ENCODE measurements at regions not wholly inside any gene's neighbourhood (a gene's known extent, or its start where the extent isn't known, plus 50 kb on each side); places are given as distances from the start of the nearest gene placed in this dataset.

- no peaks in the 10 kb centered on the region for H3K79me2 ChIP-seq
- no peak overlapping the region for H2AFZ ChIP-seq
- no peak overlapping the region for H3K4me2 ChIP-seq (ENCODE audit: low read length)
- H3K9ac ChIP-seq, result no peak overlapping the region
- no peaks in the 10 kb centered on the region for H3K4me1 ChIP-seq
- H3K27me3 ChIP-seq (ENCODE audit: control insufficient read depth, insufficient read depth, low read length), result no peaks in the 10 kb centered on the region
- H3K9me3 ChIP-seq (ENCODE audit: control insufficient read depth, low read length), result no peaks in the 10 kb centered on the region
- H3K27ac ChIP-seq, result no peak overlapping the region
- no peak for TF ChIP-seq CTCF (IDR thresholded peaks at IDR 0.05)
- no peaks in the 10 kb centered on the region for H3K36me3 ChIP-seq (ENCODE audit: control insufficient read depth, insufficient read depth, low read length)
- H3K4me3 ChIP-seq (ENCODE audit: low read depth, low read length), result no peak overlapping the region
These were observed 223.6 kb downstream of the PCDH10 start for GRCh38 chr4:133372699-133373098.

GRCh38 chr4:133355633-133356032, 206.5 kb downstream of the PCDH10 start:
- Histone ChIP-seq H3K4me2 (ENCODE audit: low read length) (no peak overlapping the region), H3K36me3 (ENCODE audit: control insufficient read depth, insufficient read depth, low read length) (no peaks in the 10 kb centered on the region), H3K4me1 (no peaks in the 10 kb centered on the region), H3K9ac (no peak overlapping the region), H3K4me3 (ENCODE audit: low read depth, low read length) (no peak overlapping the region), H3K79me2 (no peaks in the 10 kb centered on the region), H3K27me3 (ENCODE audit: control insufficient read depth, insufficient read depth, low read length) (no peaks in the 10 kb centered on the region), H2AFZ (no peak overlapping the region), H3K27ac (no peak overlapping the region), H3K9me3 (ENCODE audit: control insufficient read depth, low read length) (no peaks in the 10 kb centered on the region)
- no peak for TF ChIP-seq CTCF (IDR thresholded peaks at IDR 0.05)

- H3K4me2 ChIP-seq (ENCODE audit: low read length), result no peak overlapping the region
- no peak overlapping the region for H2AFZ ChIP-seq
- no peak overlapping the region for H3K4me3 ChIP-seq (ENCODE audit: low read depth, low read length)
- no peaks in the 10 kb centered on the region for H3K36me3 ChIP-seq (ENCODE audit: control insufficient read depth, insufficient read depth, low read length)
- no peaks in the 10 kb centered on the region for H3K4me1 ChIP-seq
- TF ChIP-seq CTCF (IDR thresholded peaks at IDR 0.05), result no peak
- no peak overlapping the region for H3K9ac ChIP-seq
- no peak overlapping the region for H3K27ac ChIP-seq
- H3K27me3 ChIP-seq (ENCODE audit: control insufficient read depth, insufficient read depth, low read length), result no peaks in the 10 kb centered on the region
- H3K79me2 ChIP-seq, result no peaks in the 10 kb centered on the region
- H3K9me3 ChIP-seq (ENCODE audit: control insufficient read depth, low read length), result no peaks in the 10 kb centered on the region
These were observed 198.3 kb downstream of the PCDH10 start for GRCh38 chr4:133347409-133347808.

GRCh38 chr4:133324491-133324890, 175.4 kb downstream of the PCDH10 start:
- no peak for TF ChIP-seq CTCF (IDR thresholded peaks at IDR 0.05)
- no peak overlapping the region for H3K4me2 ChIP-seq (ENCODE audit: low read length)
- no peak overlapping the region for H2AFZ ChIP-seq
- H3K36me3 ChIP-seq (ENCODE audit: control insufficient read depth, insufficient read depth, low read length), result no peaks in the 10 kb centered on the region
- no peak overlapping the region for H3K4me3 ChIP-seq (ENCODE audit: low read depth, low read length)
- no peaks in the 10 kb centered on the region for H3K9me3 ChIP-seq (ENCODE audit: control insufficient read depth, low read length)
- no peak overlapping the region for H3K9ac ChIP-seq
- H3K79me2 ChIP-seq, result no peaks in the 10 kb centered on the region
- no peaks in the 10 kb centered on the region for H3K27me3 ChIP-seq (ENCODE audit: control insufficient read depth, insufficient read depth, low read length)
- no peaks in the 10 kb centered on the region for H3K4me1 ChIP-seq
- no peak overlapping the region for H3K27ac ChIP-seq

- Histone ChIP-seq H3K27ac (no peak overlapping the region), H3K4me2 (ENCODE audit: low read length) (no peak overlapping the region), H3K9me3 (ENCODE audit: control insufficient read depth, low read length) (no peaks in the 10 kb centered on the region), H3K36me3 (ENCODE audit: control insufficient read depth, insufficient read depth, low read length) (no peaks in the 10 kb centered on the region), H3K9ac (no peak overlapping the region), H3K27me3 (ENCODE audit: control insufficient read depth, insufficient read depth, low read length) (no peaks in the 10 kb centered on the region), H3K4me1 (no peaks in the 10 kb centered on the region), H2AFZ (no peak overlapping the region), H3K79me2 (no peaks in the 10 kb centered on the region), H3K4me3 (ENCODE audit: low read depth, low read length) (no peak overlapping the region)
- no peak for TF ChIP-seq CTCF (IDR thresholded peaks at IDR 0.05)
These were observed 174.6 kb downstream of the PCDH10 start for GRCh38 chr4:133323670-133324069.
